ENCODE measurements at regions not wholly inside any gene's neighbourhood (a gene's known extent, or its start where the extent isn't known, plus 50 kb on each side); places are given as distances from the start of the nearest gene placed in this dataset.

DNA sequence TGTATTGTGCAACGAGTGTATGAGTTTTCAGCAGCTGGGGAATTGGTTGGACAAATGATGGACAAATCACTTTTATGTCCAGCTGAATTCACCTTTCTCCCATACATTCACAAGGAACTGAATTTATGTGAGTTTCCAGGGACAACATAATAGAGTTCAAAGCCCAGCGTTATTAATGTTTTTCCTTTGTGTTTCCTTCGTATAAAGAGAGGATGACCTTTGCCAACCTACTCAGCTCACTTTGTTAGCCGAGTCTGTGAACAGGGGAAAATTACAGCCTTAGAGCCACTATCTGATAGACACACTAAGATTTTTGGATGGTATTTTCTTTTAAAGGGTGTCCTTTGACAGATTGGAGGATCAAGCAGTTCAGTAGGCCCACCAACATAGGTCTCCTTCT is 352.5 kb downstream of the KIF4B start:
- no peak for ATAC-seq
- Histone ChIP-seq H3K27me3 (ENCODE audit: control insufficient read depth, insufficient read depth, low read length) (no peaks in the 10 kb centered on the region), H3K4me3 (ENCODE audit: low read depth in 2 of 2, low read length in 2 of 2) (no peak overlapping the region), H3K9me3 (ENCODE audit: control insufficient read depth, insufficient read depth, low read depth, low read length) (no peaks in the 10 kb centered on the region), H3K36me3 (ENCODE audit: control insufficient read depth, insufficient read depth, low read length) (no peaks in the 10 kb centered on the region), H3K4me1 (ENCODE audit: control insufficient read depth, insufficient read depth, low read length) (no peaks in the 10 kb centered on the region), H3K27ac (ENCODE audit: low read length) (no peak overlapping the region)
- CTCF ChIA-PET = no interaction called here
- intact Hi-C loops (cut with micrococcal nuclease; ENCODE audit: unreplicated experiment) (no loop called here), in situ Hi-C loops (cut with HindIII; ENCODE audit: low pct_unique_long_range_greater_than_20kb, low sequenced_read_pairs) (no loop called here)
- no peak for DNase-seq (ENCODE audit: low read depth, low spot score)
- TF ChIP-seq, protein P1, sequence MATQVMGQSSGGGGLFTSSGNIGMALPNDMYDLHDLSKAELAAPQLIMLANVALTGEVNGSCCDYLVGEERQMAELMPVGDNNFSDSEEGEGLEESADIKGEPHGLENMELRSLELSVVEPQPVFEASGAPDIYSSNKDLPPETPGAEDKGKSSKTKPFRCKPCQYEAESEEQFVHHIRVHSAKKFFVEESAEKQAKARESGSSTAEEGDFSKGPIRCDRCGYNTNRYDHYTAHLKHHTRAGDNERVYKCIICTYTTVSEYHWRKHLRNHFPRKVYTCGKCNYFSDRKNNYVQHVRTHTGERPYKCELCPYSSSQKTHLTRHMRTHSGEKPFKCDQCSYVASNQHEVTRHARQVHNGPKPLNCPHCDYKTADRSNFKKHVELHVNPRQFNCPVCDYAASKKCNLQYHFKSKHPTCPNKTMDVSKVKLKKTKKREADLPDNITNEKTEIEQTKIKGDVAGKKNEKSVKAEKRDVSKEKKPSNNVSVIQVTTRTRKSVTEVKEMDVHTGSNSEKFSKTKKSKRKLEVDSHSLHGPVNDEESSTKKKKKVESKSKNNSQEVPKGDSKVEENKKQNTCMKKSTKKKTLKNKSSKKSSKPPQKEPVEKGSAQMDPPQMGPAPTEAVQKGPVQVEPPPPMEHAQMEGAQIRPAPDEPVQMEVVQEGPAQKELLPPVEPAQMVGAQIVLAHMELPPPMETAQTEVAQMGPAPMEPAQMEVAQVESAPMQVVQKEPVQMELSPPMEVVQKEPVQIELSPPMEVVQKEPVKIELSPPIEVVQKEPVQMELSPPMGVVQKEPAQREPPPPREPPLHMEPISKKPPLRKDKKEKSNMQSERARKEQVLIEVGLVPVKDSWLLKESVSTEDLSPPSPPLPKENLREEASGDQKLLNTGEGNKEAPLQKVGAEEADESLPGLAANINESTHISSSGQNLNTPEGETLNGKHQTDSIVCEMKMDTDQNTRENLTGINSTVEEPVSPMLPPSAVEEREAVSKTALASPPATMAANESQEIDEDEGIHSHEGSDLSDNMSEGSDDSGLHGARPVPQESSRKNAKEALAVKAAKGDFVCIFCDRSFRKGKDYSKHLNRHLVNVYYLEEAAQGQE (IDR thresholded peaks at IDR 0.05; ENCODE audit: insufficient read depth in 1 of 2, low read depth in 2 of 2, low read length in 1 of 2) = no peak
- no peak for TF ChIP-seq TCF7L2 (IDR thresholded peaks at IDR 0.05; ENCODE audit: low read depth, low read length)
- TF ChIP-seq POLR2AphosphoS5 (IDR thresholded peaks at IDR 0.05; ENCODE audit: low read depth, low read length) = no peak
- TF ChIP-seq, protein P2, sequence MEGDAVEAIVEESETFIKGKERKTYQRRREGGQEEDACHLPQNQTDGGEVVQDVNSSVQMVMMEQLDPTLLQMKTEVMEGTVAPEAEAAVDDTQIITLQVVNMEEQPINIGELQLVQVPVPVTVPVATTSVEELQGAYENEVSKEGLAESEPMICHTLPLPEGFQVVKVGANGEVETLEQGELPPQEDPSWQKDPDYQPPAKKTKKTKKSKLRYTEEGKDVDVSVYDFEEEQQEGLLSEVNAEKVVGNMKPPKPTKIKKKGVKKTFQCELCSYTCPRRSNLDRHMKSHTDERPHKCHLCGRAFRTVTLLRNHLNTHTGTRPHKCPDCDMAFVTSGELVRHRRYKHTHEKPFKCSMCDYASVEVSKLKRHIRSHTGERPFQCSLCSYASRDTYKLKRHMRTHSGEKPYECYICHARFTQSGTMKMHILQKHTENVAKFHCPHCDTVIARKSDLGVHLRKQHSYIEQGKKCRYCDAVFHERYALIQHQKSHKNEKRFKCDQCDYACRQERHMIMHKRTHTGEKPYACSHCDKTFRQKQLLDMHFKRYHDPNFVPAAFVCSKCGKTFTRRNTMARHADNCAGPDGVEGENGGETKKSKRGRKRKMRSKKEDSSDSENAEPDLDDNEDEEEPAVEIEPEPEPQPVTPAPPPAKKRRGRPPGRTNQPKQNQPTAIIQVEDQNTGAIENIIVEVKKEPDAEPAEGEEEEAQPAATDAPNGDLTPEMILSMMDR (IDR thresholded peaks at IDR 0.05) = no peak
- TF ChIP-seq SIN3A (IDR thresholded peaks at IDR 0.05; ENCODE audit: borderline replicate concordance, insufficient read depth, low read depth, low read length) = no peak
- POLR2A ChIA-PET = interaction anchor here (0.5 kb wide), 1 partner anchor 9 kb away, joined by 6 read pairs; no protein-coding TSS in a partner anchor
- no TSS peak for BruUV-seq (replicated peaks)

- no peaks in the 10 kb centered on the region for H3K36me3 ChIP-seq (ENCODE audit: control insufficient read depth, insufficient read depth, low read length)
- intact Hi-C loops (cut with micrococcal nuclease; ENCODE audit: unreplicated experiment) = no loop called here
- POLR2A ChIA-PET = no interaction called here
- H3K27me3 ChIP-seq (ENCODE audit: control insufficient read depth, insufficient read depth, low read length) = no peaks in the 10 kb centered on the region
- no peak overlapping the region for H3K4me3 ChIP-seq (ENCODE audit: low read depth in 2 of 2, low read length in 2 of 2)
- H3K9me3 ChIP-seq (ENCODE audit: control insufficient read depth, insufficient read depth, low read depth, low read length) = no peaks in the 10 kb centered on the region
- BruUV-seq (replicated peaks) = no TSS peak
- CTCF ChIA-PET = no interaction called here
- no peak overlapping the region for H3K27ac ChIP-seq (ENCODE audit: low read length)
- ATAC-seq (no peak), DNase-seq (ENCODE audit: low read depth, low spot score) (no peak)
- TF ChIP-seq, protein P2 (IDR thresholded peaks at IDR 0.05) = no peak
- no peak for TF ChIP-seq TCF7L2 (IDR thresholded peaks at IDR 0.05; ENCODE audit: low read depth, low read length)
- TF ChIP-seq, protein P1 (IDR thresholded peaks at IDR 0.05; ENCODE audit: insufficient read depth in 1 of 2, low read depth in 2 of 2, low read length in 1 of 2) = no peak
- TF ChIP-seq SIN3A (IDR thresholded peaks at IDR 0.05; ENCODE audit: borderline replicate concordance, insufficient read depth, low read depth, low read length) = no peak
- no peak for TF ChIP-seq POLR2AphosphoS5 (IDR thresholded peaks at IDR 0.05; ENCODE audit: low read depth, low read length)
- in situ Hi-C loops (cut with HindIII; ENCODE audit: low pct_unique_long_range_greater_than_20kb, low sequenced_read_pairs) = no loop called here
- H3K4me1 ChIP-seq (ENCODE audit: control insufficient read depth, insufficient read depth, low read length) = no peaks in the 10 kb centered on the region
These were observed 354.3 kb downstream of the KIF4B start for GRCh38 chr5:155367841-155368240.
